GM19372 (cell line): ENCODE measurements at regions not wholly inside any gene's neighbourhood (a gene's known extent, or its start where the extent isn't known, plus 50 kb on each side); places are given as distances from the start of the nearest gene placed in this dataset.

Experiments used
- ATAC-seq: cut with Tn5 transposase; IDR thresholded peaks from one replicate; pipeline ENCODE4 v1.9.1; 2021; ENCODE audit warnings: mild to moderate bottlenecking, low read depth, moderate library complexity; ENCODE audit not compliant: unreplicated experiment

DNA sequence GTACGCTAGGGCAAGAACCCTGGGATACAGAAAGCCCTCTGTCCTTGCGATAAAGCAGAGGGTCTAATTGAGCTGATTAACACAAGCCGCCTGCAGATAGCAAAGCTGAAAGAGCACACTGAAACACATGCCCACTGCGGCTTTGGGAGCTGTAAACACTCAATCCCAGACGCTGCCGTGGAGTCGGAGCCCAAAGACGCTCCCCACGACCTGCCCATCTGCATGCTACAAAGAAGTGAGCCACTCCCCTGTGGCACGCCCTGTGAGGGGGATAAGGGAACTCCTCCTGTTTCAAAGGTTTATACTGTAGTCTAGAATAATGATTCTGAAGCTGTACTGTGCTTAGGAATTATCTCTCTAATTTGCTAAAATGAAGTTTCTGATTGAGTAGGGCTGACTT, 985.6 kb upstream of the GHITM start:
- no peak for ATAC-seq

DNA sequence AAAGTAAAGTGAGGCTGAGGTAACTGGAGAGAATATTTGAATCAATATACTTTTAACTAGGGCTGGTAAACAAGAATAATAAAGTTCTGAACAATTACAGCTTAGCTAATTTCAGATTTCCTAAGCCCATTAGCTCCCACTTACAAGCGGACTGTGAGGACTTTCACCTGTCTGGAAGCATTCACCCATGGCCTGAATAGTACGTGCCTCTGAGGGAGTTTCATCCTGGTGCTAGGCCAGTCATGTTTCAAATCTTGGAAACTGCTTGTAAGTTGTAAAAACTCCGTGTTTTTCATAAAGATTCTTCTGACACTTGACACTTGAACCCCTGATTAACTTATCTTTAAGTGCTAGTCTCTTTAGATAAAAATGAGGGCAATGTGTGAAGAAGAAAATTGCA, 975.2 kb upstream of the GHITM start:
- ATAC-seq: no peak

DNA sequence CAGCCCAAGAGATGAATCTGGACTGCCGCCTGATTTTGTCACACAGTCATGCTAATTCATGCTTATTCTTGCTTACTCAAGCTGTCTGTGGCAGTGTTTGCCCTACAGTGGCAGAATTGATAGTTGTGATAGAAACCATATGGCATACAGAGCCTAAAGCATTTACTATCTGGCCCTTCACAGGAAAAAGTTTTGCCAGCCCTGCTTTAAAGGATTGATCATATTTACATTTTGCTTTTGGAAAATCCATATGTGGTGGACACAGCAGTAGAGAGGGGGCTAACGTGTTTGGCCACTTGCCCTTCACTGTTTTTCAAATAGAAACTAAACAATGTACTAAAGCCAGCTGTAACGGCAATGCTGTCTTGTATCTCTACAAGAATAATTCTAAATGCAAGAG, 974.0 kb upstream of the GHITM start:
- no peak for ATAC-seq

DNA sequence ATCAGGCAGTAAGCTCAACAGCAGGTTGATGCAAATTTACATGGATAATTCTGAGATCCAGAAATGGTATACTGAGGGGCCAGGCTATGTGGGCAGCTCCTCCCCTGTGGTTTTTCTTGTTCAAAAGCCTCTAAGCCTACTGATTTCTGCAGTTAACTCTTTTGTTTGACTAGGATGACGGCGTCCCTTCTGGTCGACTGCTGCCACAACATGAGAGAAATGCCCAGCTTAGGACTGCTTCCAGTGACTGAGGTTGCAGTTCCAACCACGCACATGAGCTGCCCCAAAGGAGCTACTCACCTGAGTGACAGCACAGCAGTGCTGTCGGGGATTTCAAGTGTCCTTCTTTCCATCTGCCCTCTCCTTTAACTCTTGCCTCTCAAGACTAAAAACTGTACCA, 973.0 kb upstream of the GHITM start:
- no peak for ATAC-seq

DNA sequence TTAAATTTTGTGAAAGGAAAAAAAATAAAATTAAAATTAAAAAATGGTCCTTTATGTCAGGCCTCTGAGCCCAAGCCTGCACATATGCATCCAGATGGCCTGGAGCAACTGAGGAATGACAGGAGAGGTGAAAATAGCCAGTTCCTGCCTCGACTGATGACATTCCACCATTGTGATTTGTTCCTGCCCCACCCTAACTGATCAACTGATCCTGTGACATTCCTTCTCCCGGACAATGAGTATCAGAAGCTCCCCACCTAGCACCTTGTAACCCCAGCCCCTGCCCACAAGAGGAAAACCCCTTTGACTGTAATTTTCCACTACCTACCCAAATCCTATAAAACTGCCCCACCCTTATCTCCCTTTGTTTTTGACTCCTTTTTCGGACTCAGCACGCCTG, 972.2 kb upstream of the GHITM start:
- no peak for ATAC-seq

DNA sequence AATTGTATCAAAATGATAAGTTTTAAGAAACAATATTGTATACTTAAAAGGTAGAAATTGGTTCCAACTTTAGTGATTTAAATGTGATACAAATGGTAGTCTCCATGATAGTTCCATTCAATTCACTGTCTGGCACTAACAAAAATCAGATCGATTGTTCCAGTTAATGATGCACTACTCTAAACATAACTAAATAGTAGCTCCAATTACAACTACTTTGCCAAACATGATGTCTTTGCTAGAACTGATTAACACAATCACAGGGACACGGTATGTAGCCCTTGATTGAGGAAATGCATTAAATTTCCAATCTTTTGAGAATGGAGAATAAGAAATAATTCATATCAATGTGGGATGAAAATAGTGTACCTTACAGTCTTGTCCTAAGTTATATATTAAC, 962.4 kb upstream of the GHITM start:
- ATAC-seq: no peak

DNA sequence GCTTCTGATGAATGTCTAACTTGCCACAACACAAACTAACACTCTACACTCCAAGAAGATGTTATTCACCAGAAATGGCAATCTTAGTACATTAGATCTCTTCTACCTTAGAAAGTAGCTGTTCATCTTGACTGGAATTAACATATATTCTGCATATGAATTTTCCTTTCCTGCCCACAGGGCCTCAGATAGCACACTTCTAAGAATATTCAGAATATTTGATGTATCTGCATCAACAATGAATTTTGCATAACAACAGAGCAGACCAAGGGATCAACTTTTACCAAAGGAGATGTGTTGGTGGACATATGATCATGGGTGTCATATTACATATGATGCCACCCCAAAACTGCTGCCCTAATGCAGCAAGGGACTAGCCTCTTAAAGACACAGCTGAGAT, 960.8 kb upstream of the GHITM start:
- no peak for ATAC-seq

DNA sequence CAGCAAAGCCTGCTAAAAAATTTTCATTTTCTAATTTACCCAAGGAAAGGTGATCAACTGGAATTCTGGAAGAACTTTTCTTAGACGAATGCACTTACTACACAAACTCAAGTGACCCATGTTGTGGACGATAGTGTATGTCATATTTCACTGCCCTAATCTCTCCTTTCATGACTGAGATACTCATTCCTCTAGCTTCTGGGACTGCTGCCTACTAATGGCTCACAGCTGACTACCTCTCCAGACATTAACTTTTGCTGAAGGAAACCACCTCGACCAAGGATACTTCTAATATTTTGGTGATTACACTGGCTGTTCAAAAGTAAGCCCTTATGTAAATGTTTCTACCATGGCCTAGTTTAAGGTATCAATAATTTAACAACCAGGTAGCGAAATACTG, 959.9 kb upstream of the GHITM start:
- no peak for ATAC-seq

DNA sequence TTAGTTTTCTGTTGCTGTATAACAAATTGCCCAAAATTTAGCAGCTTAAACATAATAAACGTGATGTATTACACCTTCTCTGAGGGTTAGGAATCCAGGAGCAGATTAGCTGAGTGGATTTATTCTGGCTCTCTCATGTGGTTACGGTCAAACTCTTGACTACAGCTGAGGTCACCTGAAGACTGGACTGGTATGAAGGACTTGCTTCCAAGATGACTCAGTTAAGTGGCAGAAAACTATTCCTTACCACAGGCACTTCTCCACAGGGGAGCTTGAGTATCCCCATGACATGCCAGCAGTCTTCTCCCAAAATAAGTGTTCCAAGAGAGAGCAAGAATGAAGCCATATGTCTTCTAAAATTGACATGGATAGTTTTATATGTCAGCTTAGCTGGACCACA, 957.2 kb upstream of the GHITM start:
- ATAC-seq: no peak

DNA sequence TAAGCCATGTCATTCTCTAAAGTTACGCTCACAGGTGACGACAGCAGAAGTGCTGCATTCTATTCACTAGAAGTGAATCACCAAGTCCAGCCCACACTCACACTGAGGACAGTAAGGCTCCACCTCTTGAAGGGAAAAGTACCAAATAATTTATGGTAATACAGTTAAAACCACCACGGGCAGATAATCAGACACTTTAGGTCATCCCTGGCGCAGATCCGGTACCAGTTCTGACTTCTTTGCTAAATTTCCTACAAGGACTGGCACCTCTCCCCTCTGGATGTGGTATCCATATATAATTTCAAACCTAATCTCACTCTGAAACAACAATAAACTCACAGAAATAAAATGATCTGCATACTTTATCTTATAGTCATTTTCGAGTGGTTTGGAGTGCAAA, 954.7 kb upstream of the GHITM start:
- no peak for ATAC-seq

DNA sequence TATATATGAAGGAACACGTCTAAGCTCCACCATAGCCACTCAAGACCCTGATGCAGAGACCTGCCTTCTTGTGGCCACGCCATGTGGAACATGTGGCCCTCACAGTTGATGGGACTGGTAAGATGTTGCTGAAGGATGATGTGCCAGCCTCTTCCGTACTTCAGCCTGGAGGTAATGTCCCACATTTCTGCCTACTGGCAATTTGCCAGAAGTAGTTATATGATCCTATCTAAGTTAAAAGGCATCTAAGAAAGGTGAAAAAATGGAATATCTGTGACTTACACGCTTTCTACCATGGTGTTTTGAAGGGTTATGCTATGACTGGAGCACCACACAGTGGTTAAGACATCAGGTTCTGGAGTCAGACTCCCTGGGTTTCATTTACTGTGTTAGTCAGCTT, 948.7 kb upstream of the GHITM start:
- no peak for ATAC-seq

DNA sequence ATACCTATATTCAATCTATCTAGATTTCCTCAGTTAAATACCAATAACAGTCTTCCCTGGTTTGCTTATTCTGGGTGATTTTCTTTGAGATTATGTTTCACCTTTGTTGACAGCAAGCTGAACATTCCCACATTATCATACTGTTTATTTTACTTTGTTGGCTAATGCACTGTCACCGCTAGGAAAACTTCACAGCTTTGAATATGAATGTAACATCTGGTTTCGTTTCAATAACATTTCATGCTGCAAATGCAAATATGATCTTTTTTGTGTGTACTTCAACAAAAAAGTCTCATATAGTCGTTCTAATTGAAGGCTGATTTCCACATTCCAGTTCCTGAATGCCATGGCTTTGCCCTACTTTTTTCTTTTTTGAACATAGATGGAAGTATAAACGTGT, 946.3 kb upstream of the GHITM start:
- no peak for ATAC-seq

DNA sequence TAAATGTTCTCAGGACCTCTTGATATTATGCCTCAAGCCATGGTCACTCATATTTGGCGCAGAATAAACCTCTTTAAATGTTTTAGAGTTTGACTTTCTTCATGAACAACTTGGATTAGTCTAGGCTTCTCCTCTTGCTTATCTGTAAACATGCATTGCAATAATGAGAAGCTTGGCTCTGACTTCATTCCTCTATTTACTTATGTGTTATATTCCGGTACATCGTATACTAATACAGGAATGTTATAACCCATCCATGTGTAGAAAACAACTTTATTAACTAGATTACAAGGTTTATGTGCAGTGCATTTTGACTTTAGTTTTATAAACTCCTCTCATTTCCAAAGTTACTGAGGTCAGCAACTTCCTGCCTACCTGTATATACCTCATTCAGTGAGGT, 944.3 kb upstream of the GHITM start:
- no peak for ATAC-seq

DNA sequence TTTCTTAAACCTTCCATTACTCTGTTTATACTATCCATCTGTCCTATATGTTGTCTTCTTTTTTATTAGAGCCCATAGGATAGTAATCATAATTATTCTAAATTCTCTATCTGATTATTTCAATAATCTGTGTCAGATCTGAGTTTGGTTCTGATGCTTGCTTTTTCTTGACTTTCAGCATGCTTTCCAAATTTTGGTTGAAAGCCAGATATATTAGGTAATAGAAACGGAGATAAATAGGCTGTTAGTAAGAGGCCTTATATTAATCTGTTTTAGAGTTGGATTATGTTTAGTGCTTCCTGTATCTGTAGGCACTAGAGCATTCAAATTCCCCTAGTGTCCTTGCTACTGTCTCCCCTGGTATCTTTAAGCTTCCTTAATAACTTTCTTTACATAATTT, 939.9 kb upstream of the GHITM start:
- no peak for ATAC-seq

DNA sequence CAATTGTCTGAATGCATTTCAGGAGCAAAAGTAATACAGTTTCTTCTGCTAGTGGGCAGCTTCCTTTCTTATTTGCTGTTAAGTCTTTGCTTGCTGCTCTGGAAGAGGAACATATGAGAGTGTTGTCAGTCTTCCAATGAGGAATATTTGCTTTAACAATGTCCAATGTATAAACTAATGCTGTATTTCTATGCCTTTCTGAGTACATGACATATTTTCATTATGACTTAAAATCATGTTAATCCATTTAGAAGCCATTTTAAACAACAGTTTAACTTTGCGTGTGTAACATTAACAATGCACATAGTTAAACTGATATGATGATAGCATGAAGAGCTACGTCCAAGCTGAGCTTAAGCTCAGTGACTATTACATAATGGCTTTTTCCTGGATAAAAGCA, 933.4 kb upstream of the GHITM start:
- no peak for ATAC-seq

DNA sequence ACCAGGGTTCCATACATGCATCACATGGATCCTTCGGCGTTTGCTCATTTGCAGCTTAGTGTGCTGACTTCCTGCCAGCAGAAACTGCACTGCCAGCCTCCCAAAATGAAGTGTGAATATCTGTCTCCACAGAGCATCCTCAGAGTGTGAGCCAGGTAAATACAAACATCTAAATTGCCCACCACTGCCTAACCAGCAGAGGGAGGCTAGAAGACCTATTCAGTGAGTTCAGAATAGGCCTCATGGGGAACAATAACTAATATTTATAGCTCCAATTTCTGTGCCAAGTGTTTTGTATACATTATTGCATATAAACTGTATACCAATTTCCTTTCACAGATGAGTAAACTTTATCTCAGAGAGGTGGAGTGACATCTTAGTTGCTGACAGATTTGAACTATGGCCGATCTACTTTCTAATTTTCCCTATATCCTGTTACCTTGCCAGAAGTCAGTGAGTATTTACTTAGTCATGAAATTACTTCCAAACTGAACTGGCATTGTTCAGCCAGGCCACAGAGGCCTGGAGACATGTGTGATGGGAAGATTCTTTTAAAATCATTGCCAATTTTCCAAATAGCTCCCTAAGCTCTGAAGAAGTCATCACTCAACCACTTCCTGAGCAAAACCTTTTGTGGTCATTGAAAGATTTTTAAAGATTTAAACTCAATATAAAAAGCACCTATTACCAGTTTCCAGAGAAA, 926.5 kb upstream of the GHITM start:
- no peak for ATAC-seq

DNA sequence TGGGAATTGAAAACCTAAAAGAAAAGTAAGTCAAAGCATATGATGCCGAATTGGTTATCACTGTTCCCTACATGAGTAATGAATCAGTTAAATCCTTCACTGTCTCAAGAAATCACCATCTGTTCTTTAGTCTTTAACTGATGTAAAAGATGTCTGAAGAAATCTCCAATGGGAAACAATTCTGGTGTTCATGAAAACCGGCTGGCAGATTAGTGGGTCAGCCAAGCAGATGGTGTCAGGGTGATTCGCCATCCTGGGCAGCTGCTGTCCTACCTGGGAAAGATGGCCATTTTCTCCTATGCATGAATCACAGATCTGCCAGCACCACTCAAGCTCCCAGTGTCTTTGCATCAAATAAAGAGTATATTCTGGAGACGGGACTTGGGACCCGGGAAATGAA, 925.2 kb upstream of the GHITM start:
- no peak for ATAC-seq

DNA sequence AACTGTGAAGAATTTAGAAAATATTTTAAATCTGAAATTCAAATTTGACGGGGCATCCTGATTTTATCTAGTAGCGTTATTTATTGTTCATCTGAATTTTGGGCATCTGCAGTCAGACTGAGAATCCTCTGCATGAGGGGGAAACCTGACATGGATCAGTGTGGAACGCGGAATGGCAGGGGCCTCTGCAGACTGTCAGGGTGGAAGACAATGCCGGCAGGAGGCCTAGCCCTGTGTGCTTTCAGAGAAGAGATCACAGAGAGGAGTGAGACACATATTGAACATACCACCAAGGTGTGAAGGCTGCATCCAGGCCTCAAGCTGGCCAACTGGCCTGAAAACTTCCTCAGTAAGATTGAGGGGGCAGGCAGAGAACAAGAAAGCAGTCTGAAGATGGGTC, 921.1 kb upstream of the GHITM start:
- no peak for ATAC-seq

DNA sequence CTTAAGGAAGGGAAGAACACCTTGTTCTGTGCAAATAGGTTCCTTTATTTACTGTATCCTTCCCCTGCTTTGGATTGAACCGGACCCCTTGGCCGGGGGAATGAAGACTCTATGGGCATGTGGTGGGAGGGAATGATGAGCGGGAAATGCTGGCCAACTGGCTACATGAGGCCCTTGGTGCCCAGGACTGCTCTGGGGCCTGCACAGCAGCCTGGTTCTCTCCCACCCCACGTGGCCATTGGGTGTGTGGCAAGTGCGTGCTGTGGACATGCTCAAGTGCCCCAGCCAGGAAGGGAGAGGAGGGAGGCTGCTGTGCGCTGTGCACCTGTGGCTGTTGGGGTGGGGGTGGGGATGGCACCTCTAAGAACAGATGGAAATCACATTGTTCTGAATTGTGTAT, 917.0 kb upstream of the GHITM start:
- ATAC-seq: no peak

DNA sequence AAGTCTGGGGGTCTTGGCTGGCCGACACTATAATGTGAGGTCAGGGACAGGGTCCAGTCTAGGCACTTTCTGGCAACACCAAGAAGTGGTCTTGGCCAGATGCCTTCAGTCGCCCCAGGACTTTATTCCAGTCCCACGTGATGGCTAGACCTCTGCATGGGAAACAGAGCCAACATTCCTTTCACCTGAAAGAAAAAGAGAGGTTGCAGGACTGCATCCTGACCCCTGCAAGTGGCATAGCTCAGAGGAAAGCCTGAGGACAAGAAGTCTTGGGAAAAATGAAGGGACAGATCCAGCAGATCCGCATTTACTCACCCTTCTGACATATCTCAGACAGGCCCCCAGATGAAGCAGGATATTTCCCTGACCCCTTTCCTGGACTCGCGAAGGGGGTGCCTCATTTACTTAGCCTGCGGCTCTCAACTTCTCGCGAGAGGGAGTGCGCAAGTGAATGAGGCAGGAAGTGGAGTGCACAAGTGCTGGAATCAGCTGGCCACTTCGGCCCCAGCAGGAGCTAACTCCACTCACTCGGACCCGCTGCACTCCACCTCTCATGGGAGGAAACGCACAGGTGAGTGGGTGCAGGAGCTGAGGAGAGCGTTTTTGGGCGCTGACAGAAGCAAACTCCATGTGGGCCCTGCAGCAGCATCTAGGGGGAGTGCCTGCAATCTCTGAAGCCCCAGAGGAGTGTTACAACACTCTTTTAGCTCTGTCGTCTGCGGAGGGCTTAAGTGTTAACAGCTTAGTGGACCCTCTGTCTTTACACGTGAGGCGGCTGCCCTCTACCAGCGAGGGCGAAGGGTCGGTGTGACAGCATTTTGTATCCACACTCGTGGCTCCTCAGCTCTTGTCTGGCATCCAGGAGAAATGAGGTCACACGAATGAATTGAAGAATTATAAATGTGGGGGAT, 916.2 kb upstream of the GHITM start:
- no peak for ATAC-seq

DNA sequence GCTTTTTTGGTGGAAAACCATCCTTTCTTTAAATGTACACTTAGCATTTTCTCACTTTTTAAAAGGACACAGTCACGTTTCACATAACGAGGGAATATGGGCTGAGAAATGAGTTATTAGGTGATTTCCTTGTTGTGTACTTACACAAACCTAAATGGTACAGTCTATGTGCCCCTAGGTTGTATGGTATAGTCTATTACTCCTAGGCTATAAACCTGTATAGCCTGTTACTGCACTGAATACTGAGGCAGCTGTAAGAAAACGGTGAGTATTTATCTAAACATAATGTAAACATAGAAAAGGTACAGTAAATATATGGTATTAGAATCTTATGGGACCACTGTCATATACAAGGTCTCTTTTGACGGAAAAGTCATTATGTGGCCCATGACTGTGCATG, 913.5 kb upstream of the GHITM start:
- no peak for ATAC-seq

DNA sequence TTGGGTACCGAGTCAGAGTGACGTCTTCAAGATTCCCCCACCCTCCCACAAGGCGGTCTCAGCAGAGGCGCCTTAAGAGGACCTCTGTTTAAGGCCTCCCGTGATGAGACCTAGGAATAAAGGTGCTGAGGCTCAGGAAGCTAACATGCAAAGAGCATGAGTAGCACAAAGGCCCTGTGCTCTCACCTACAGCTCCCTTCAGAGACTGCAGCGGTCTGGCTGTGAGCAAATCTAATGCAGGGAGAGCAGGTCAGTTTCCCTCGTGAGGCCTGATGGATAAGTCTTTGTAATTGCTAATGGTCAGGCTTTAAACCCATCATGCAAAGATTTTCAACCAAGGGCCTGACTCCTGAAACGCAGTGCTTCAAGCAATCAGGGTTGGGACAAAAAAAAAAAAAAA, 909.3 kb upstream of the GHITM start:
- ATAC-seq: no peak
